Parathyroid adenoma (tissue), 2 donors: ENCODE measurements at regions not wholly inside any gene's neighbourhood (a gene's known extent, or its start where the extent isn't known, plus 50 kb on each side); places are given as distances from the start of the nearest gene placed in this dataset.

Source experiments
- H2AFZ ChIP-seq: fragments of 300-600 bp; sonication (generic); one replicate; pipeline ENCODE4 v1.7.0; 2017; ENCODE audit warnings: antibody characterized with exemption, mild to moderate bottlenecking
- H3K27ac ChIP-seq: fragments of 300-600 bp; sonication (generic); one replicate; pipeline ENCODE4 v1.7.0; 2017
- H3K27me3 ChIP-seq: fragments of 300-600 bp; sonication (generic); one replicate; pipeline ENCODE4 v1.7.0; 2017; ENCODE audit warnings: low read length; ENCODE audit not compliant: control insufficient read depth, insufficient read depth
- H3K36me3 ChIP-seq: fragments of 300-600 bp; sonication (generic); one replicate; pipeline ENCODE4 v1.7.0; 2017; ENCODE audit warnings: low read length; ENCODE audit not compliant: control insufficient read depth, insufficient read depth
- H3K4me1 ChIP-seq: fragments of 300-600 bp; sonication (generic); one replicate; pipeline ENCODE4 v1.7.0; 2017; ENCODE audit warnings: control low read depth
- H3K4me2 ChIP-seq: fragments of 300-600 bp; sonication (generic); one replicate; pipeline ENCODE4 v1.7.0; 2017; ENCODE audit warnings: low read length
- H3K4me3 ChIP-seq: fragments of 300-600 bp; sonication (generic); one replicate; pipeline ENCODE4 v1.7.0; 2017; ENCODE audit warnings: low read depth, low read length
- H3K79me2 ChIP-seq: fragments of 300-600 bp; sonication (generic); one replicate; pipeline ENCODE4 v1.7.0; 2017; ENCODE audit warnings: control low read depth
- H3K9ac ChIP-seq: fragments of 300-600 bp; sonication (generic); one replicate; pipeline ENCODE4 v1.7.0; 2017; ENCODE audit warnings: mild to moderate bottlenecking
- H3K9me3 ChIP-seq: fragments of 300-600 bp; sonication (generic); one replicate; pipeline ENCODE4 v1.7.0; 2017; ENCODE audit warnings: low read length; ENCODE audit not compliant: control insufficient read depth
- CTCF ChIP-seq: fragments of 300-600 bp; sonication (generic); IDR thresholded peaks from one replicate; pipeline ENCODE4 v1.7.0; 2017; ENCODE audit warnings: antibody characterized with exemption, mild to moderate bottlenecking
- donor health status: primary hyperparathyroidism.

DNA sequence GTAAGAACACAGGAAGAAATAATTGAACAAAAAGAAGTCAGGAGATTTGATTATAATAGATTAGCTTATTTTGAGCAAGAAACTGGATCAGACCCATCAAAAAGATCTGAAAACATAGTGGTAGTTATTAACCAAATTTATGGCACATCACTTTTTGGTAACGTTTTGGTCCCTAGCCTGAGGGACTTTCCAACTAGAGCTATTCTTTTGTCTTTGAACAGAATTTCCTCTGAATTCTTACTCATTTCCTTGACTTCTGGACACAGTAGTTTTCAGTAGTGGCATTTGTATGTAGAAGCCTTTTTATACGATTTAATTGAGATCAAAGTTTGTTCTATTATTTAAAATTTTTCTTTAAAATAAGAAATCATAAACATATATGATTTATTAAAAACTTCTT lies 96.5 kb upstream of the PDGFD start:
- Histone ChIP-seq H3K36me3 (no peaks in the 10 kb centered on the region), H3K9me3 (no peaks in the 10 kb centered on the region), H3K4me3 (no peak overlapping the region), H3K27me3 (no peaks in the 10 kb centered on the region), H3K4me1 (no peaks in the 10 kb centered on the region), H2AFZ (no peak overlapping the region), H3K27ac (no peak overlapping the region), H3K9ac (no peak overlapping the region), H3K79me2 (no peaks in the 10 kb centered on the region), H3K4me2 (no peak overlapping the region)
- no peak for TF ChIP-seq CTCF

- Histone ChIP-seq H3K4me3 (no peak overlapping the region), H3K27me3 (no peaks in the 10 kb centered on the region), H3K9ac (no peak overlapping the region), H3K36me3 (no peaks in the 10 kb centered on the region), H3K4me2 (no peak overlapping the region), H3K79me2 (no peaks in the 10 kb centered on the region), H2AFZ (no peak overlapping the region), H3K9me3 (no peaks in the 10 kb centered on the region), H3K27ac (no peak overlapping the region), H3K4me1 (no peaks in the 10 kb centered on the region)
- no peak for TF ChIP-seq CTCF
Measured at GRCh38 chr11:104259121-104259610, 95.2 kb upstream of the PDGFD start.

GRCh38 chr11:104256525-104256924 lies 92.6 kb upstream of the PDGFD start:
- no peaks in the 10 kb centered on the region for H3K79me2 ChIP-seq
- no peaks in the 10 kb centered on the region for H3K4me1 ChIP-seq
- no peaks in the 10 kb centered on the region for H3K36me3 ChIP-seq
- no peaks in the 10 kb centered on the region for H3K27me3 ChIP-seq
- H3K9ac ChIP-seq = no peak overlapping the region
- no peak for TF ChIP-seq CTCF
- H3K9me3 ChIP-seq = no peaks in the 10 kb centered on the region
- no peak overlapping the region for H2AFZ ChIP-seq
- no peak overlapping the region for H3K4me2 ChIP-seq
- no peak overlapping the region for H3K4me3 ChIP-seq
- H3K27ac ChIP-seq = no peak overlapping the region

GRCh38 chr11:104254347-104254746 lies 90.4 kb upstream of the PDGFD start:
- H3K27me3 ChIP-seq = no peaks in the 10 kb centered on the region
- no peaks in the 10 kb centered on the region for H3K36me3 ChIP-seq
- no peak overlapping the region for H3K4me3 ChIP-seq
- H3K79me2 ChIP-seq = no peaks in the 10 kb centered on the region
- H3K4me1 ChIP-seq = no peaks in the 10 kb centered on the region
- no peak overlapping the region for H3K9ac ChIP-seq
- H3K9me3 ChIP-seq = no peaks in the 10 kb centered on the region
- no peak overlapping the region for H3K27ac ChIP-seq
- H2AFZ ChIP-seq = no peak overlapping the region
- TF ChIP-seq CTCF = no peak
- no peak overlapping the region for H3K4me2 ChIP-seq

DNA sequence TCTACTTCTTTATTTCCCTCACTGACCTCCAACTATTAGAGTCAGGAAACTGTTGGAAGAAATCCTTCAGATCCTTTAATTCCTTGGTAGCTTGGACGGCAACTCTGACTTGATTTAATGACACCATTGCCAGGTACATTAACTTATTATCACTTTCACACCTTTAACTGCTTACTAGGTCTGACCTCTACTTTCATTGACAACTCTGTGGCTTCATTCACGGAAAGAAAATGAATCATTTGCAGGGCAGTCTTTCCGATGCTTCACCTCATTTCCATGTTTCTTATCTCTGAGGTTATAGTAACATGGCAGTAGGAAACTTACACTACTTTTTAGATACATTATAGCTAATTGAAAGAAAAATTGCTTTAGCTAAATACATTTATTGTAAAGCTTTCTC lies 82.6 kb upstream of the PDGFD start:
- H3K27ac ChIP-seq = no peak overlapping the region

More for the DNA sequence above, 82.6 kb upstream of the PDGFD start:
- Histone ChIP-seq H3K36me3 (no peaks in the 10 kb centered on the region), H3K4me2 (no peak overlapping the region), H3K9me3 (no peaks in the 10 kb centered on the region), H3K27me3 (no peaks in the 10 kb centered on the region), H3K79me2 (no peaks in the 10 kb centered on the region), H3K4me3 (no peak overlapping the region), H3K9ac (no peak overlapping the region), H3K4me1 (no peaks in the 10 kb centered on the region), H2AFZ (no peak overlapping the region)
- TF ChIP-seq CTCF = no peak
